CD4-positive, alpha-beta T cell treated with Interleukin-15 for 1 hour (primary cell): ENCODE measurements at regions not wholly inside any gene's neighbourhood (a gene's known extent, or its start where the extent isn't known, plus 50 kb on each side); places are given as distances from the start of the nearest gene placed in this dataset.

Experiments used
- DNase-seq: peaks from one replicate; pipeline ENCODE4 v3.0.0-alpha.2; 2020

GRCh38 chr5:173691931-173692330 is 75.5 kb upstream of the BOD1 start:
- no peak for DNase-seq

- DNase-seq = no peak
Measured at GRCh38 chr5:173693670-173694069, 77.2 kb upstream of the BOD1 start.

GRCh38 chr5:173696216-173696615 is 79.8 kb upstream of the BOD1 start:
- no peak for DNase-seq

GRCh38 chr5:173697931-173698579 is 81.6 kb upstream of the BOD1 start:
- DNase-seq = no peak

GRCh38 chr5:173699966-173700365 is 83.5 kb upstream of the BOD1 start:
- DNase-seq = no peak

- no peak for DNase-seq
Measured at GRCh38 chr5:173703466-173703865, 87.0 kb upstream of the BOD1 start.

- no peak for DNase-seq
Measured at GRCh38 chr5:173704615-173705511, 88.4 kb upstream of the BOD1 start.

GRCh38 chr5:173705512-173706044 is 89.1 kb upstream of the BOD1 start:
- no peak for DNase-seq

GRCh38 chr5:173706700-173707099 is 90.2 kb upstream of the BOD1 start:
- DNase-seq = no peak

GRCh38 chr5:173707392-173707791 is 90.9 kb upstream of the BOD1 start:
- peak; percentile 36 for DNase-seq

GRCh38 chr5:173709145-173709544 is 92.7 kb upstream of the BOD1 start:
- DNase-seq = no peak

GRCh38 chr5:173709761-173710160 is 93.3 kb upstream of the BOD1 start:
- no peak for DNase-seq

GRCh38 chr5:173710528-173710927 is 94.1 kb upstream of the BOD1 start:
- no peak for DNase-seq

GRCh38 chr5:173711466-173711865 is 95.0 kb upstream of the BOD1 start:
- DNase-seq = no peak

- no peak for DNase-seq
Measured at GRCh38 chr5:173712609-173713175, 96.2 kb upstream of the BOD1 start.

GRCh38 chr5:173714551-173715428 is 98.3 kb upstream of the BOD1 start:
- no peak for DNase-seq

GRCh38 chr5:173715607-173716006 is 99.2 kb upstream of the BOD1 start:
- DNase-seq = no peak

GRCh38 chr5:173716058-173716682 is 99.7 kb upstream of the BOD1 start:
- no peak for DNase-seq

GRCh38 chr5:173717959-173718358 is 101.5 kb upstream of the BOD1 start:
- DNase-seq = no peak

GRCh38 chr5:173718469-173718868 is 102.0 kb upstream of the BOD1 start:
- no peak for DNase-seq

GRCh38 chr5:173719731-173720082 is 103.3 kb upstream of the BOD1 start:
- DNase-seq = no peak

GRCh38 chr5:173720286-173720952 is 104.0 kb upstream of the BOD1 start:
- no peak for DNase-seq
